ENCODE measurements at regions not wholly inside any gene's neighbourhood (a gene's known extent, or its start where the extent isn't known, plus 50 kb on each side); places are given as distances from the start of the nearest gene placed in this dataset.
"Not testable (repeated sequence)": the region's sequence is repeated elsewhere in the genome, so short reads cannot be mapped to it uniquely, and the experiment has no call there.

GRCh38 chr6:151693366-151693765, 114.1 kb upstream of the ESR1 start:
- DNase-seq, result no peak
- H3K4me3 ChIP-seq, result no peak overlapping the region
- H3K9me3 ChIP-seq, result no peaks in the 10 kb centered on the region
- no peaks in the 10 kb centered on the region for H3K36me3 ChIP-seq
- 92 to 97% (median 94%) methylated on average over 5 of the region's 5 CpGs for WGBS, 5 donors
- no peak overlapping the region for H3K27ac ChIP-seq
- peaks cover 0 to 9% (median 4%) of the 10 kb centered on the region in 4 donors for H3K4me1 ChIP-seq
- intact Hi-C loops (cut with DNase I; ENCODE audit: low total_unique reads), result no loop called here
- TF ChIP-seq POLR2AphosphoS5 (IDR thresholded peaks at IDR 0.05) (no peak), EP300 (IDR thresholded peaks at IDR 0.05) (no peak), POLR2A (IDR thresholded peaks at IDR 0.05) (no peak)
- TF ChIP-seq, protein P1, sequence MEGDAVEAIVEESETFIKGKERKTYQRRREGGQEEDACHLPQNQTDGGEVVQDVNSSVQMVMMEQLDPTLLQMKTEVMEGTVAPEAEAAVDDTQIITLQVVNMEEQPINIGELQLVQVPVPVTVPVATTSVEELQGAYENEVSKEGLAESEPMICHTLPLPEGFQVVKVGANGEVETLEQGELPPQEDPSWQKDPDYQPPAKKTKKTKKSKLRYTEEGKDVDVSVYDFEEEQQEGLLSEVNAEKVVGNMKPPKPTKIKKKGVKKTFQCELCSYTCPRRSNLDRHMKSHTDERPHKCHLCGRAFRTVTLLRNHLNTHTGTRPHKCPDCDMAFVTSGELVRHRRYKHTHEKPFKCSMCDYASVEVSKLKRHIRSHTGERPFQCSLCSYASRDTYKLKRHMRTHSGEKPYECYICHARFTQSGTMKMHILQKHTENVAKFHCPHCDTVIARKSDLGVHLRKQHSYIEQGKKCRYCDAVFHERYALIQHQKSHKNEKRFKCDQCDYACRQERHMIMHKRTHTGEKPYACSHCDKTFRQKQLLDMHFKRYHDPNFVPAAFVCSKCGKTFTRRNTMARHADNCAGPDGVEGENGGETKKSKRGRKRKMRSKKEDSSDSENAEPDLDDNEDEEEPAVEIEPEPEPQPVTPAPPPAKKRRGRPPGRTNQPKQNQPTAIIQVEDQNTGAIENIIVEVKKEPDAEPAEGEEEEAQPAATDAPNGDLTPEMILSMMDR (IDR thresholded peaks at IDR 0.05), result no peak
- H3K27me3 ChIP-seq, result no peaks in the 10 kb centered on the region

DNA sequence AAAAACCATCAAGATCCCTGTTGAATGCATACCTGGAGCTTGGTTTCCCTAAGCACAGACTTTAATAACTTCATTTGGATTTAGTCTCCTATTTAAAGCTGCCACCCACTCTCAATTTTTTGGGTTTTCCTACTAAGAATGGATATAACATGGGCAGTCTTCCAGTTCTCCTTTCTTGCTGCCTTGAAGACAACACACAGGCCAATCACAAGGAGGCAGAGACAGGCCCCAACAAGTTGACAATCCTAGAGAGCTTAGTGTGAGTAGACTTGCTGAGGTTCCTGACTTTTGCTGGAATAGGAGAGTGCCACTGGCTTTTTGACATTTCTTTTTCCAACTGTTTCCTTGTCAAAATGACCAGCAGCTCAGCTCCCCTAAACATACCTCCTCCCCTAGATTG, 112.3 kb upstream of the ESR1 start:
- no peaks in the 10 kb centered on the region for H3K27me3 ChIP-seq
- no peaks in the 10 kb centered on the region for H3K9me3 ChIP-seq
- no peak for DNase-seq
- no peak overlapping the region for H3K4me3 ChIP-seq
- TF ChIP-seq EP300 (IDR thresholded peaks at IDR 0.05), result no peak
- TF ChIP-seq POLR2A (IDR thresholded peaks at IDR 0.05), result no peak
- TF ChIP-seq POLR2AphosphoS5 (IDR thresholded peaks at IDR 0.05), result no peak
- TF ChIP-seq, protein P1 (IDR thresholded peaks at IDR 0.05), result no peak
- no peak overlapping the region for H3K27ac ChIP-seq
- intact Hi-C loops (cut with DNase I; ENCODE audit: low total_unique reads), result no loop called here
- H3K36me3 ChIP-seq, result no peaks in the 10 kb centered on the region
- H3K4me1 ChIP-seq, result peaks cover 0 to 14% (median 2%) of the 10 kb centered on the region in 4 donors

- H3K27ac ChIP-seq; H3K9me3 ChIP-seq; intact Hi-C loops (cut with DNase I; ENCODE audit: low total_unique reads); H3K27me3 ChIP-seq; H3K36me3 ChIP-seq; DNase-seq; H3K4me3 ChIP-seq: not testable (repeated sequence)
- WGBS, 5 donors, result 92 to 97% (median 95%) methylated on average over 4 of the region's 4 CpGs
- H3K4me1 ChIP-seq, result peaks cover 0 to 13% (median 0%) of the 10 kb centered on the region in 4 donors
Measured at GRCh38 chr6:151696302-151696701, 111.2 kb upstream of the ESR1 start.

GRCh38 chr6:151698931-151699700, 108.4 kb upstream of the ESR1 start:
- H3K4me3 ChIP-seq, result no peak overlapping the region
- no peaks in the 10 kb centered on the region for H3K27me3 ChIP-seq
- peak in 1 of 2 donors; percentile 48 for DNase-seq
- intact Hi-C loops (cut with DNase I; ENCODE audit: low total_unique reads), result no loop called here
- TF ChIP-seq POLR2AphosphoS5 (IDR thresholded peaks at IDR 0.05), result no peak
- TF ChIP-seq POLR2A (IDR thresholded peaks at IDR 0.05), result no peak
- TF ChIP-seq, protein P1 (IDR thresholded peaks at IDR 0.05), result no peak
- TF ChIP-seq EP300 (IDR thresholded peaks at IDR 0.05), result no peak
- H3K27ac ChIP-seq, result no peak overlapping the region
- no peaks in the 10 kb centered on the region for H3K9me3 ChIP-seq
- H3K36me3 ChIP-seq, result no peaks in the 10 kb centered on the region
- peaks cover 0 to 30% (median 10%) of the 10 kb centered on the region in 4 donors for H3K4me1 ChIP-seq
- 62 to 79% (median 77%) methylated on average over 5 of the region's 5 CpGs for WGBS, 5 donors

DNA sequence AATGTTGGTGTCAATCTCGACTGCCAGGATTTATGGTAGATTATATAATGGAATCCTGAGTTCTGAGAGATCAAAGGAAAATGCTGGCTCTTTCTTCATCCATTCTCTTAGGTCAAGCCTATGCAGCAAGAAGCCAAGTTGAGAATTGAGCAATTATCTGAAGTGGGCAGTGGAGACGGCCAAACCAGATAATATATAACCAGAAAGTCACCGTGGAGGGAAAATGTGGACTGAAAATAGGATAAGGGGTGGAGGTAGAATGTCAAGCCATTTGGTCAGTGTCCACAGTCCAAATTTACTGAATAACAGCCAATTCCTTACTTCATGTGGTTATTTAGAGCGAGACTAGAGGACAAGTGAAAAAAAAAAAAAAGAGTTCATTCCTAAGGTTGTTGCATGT, 107.8 kb upstream of the ESR1 start:
- H3K27me3 ChIP-seq, result no peaks in the 10 kb centered on the region
- no peak overlapping the region for H3K27ac ChIP-seq
- H3K9me3 ChIP-seq, result no peaks in the 10 kb centered on the region
- TF ChIP-seq, protein P1 (IDR thresholded peaks at IDR 0.05), result no peak
- no peak for TF ChIP-seq POLR2A (IDR thresholded peaks at IDR 0.05)
- TF ChIP-seq POLR2AphosphoS5 (IDR thresholded peaks at IDR 0.05), result no peak
- no peak for TF ChIP-seq EP300 (IDR thresholded peaks at IDR 0.05)
- no peak overlapping the region for H3K4me3 ChIP-seq
- intact Hi-C loops (cut with DNase I; ENCODE audit: low total_unique reads), result no loop called here
- DNase-seq, result peak in 1 of 2 donors; percentile 50
- 55 to 76% (median 63%) methylated on average over 4 of the region's 4 CpGs for WGBS, 5 donors
- no peaks in the 10 kb centered on the region for H3K36me3 ChIP-seq
- H3K4me1 ChIP-seq, result peaks cover 0 to 30% (median 10%) of the 10 kb centered on the region in 4 donors

All from stomach (tissue), 8 donors.